HEK293 (cell line): ENCODE measurements at regions not wholly inside any gene's neighbourhood (a gene's known extent, or its start where the extent isn't known, plus 50 kb on each side); places are given as distances from the start of the nearest gene placed in this dataset.

Experiments used
- CTCF ChIA-PET: fragments of 350-600 bp; formaldehyde crosslinking; extraction: SDS; loops from one replicate; lab custom pipeline; 2021; ENCODE audit warnings: antibody characterized with exemption; lab: Yijun Ruan, JAX
- POLR2A ChIA-PET: fragments of 300-600 bp; formaldehyde crosslinking; extraction: SDS; loops from one replicate; lab custom pipeline; 2020; ENCODE audit warnings: antibody characterized with exemption, inconsistent platforms; lab: Yijun Ruan, JAX
- H3K27ac ChIP-seq: fragments of 200-500 bp; sonication (Bioruptor generic); 2 replicates; pipeline ENCODE4 v1.5.1; 2014; ENCODE audit warnings: low read depth, low read length, control low read depth, inconsistent platforms; ENCODE audit errors: extremely low read depth
- H3K36me3 ChIP-seq, 2 experiments: fragments of 200-500 bp in 1 of 2; sonication (Bioruptor generic) in 1 of 2; 1 replicate in 1 of 2; 2 replicates in 1 of 2; pipeline ENCODE4 v1.5.1; 2014 to 2017; ENCODE audit warnings: inconsistent platforms in 2 of 2, low read length in 2 of 2; ENCODE audit not compliant: control insufficient read depth in 2 of 2, insufficient read depth in 1 of 2
- H3K4me1 ChIP-seq: fragments of 200-500 bp; sonication (Bioruptor generic); 2 replicates; pipeline ENCODE4 v1.5.1; 2014; ENCODE audit warnings: mild to moderate bottlenecking, low read length, inconsistent platforms; ENCODE audit not compliant: control insufficient read depth, insufficient read depth
- H3K4me3 ChIP-seq: 2 replicates; pipeline ENCODE4 v1.5.1; 2011; ENCODE audit warnings: low read depth, mild to moderate bottlenecking, control low read depth, low read length, moderate library complexity
- H3K9me3 ChIP-seq: fragments of 200-500 bp; sonication (Bioruptor generic); 2 replicates; pipeline ENCODE4 v1.5.1; 2014; ENCODE audit warnings: low read depth, low read length, inconsistent platforms; ENCODE audit not compliant: control insufficient read depth, insufficient read depth
- GLIS2 ChIP-seq: fragments of 450-650 bp; formaldehyde crosslinking; IDR thresholded peaks from 2 replicates; pipeline ENCODE4 v1.5.1; 2016; ENCODE audit warnings: missing biosample characterization, missing genetic modification characterization
- HOXD13 ChIP-seq: sonication (generic); formaldehyde crosslinking; IDR thresholded peaks from 2 replicates; pipeline ENCODE4 v1.8.0; 2022; ENCODE audit warnings: missing genetic modification reagents, borderline replicate concordance
- KLF1 ChIP-seq: fragments of 450-650 bp; formaldehyde crosslinking; IDR thresholded peaks from 2 replicates; pipeline ENCODE4 v1.5.1; 2016; ENCODE audit warnings: missing biosample characterization, missing genetic modification characterization
- KLF8 ChIP-seq: fragments of 450-650 bp; formaldehyde crosslinking; IDR thresholded peaks from 2 replicates; pipeline ENCODE4 v1.5.1; 2016; ENCODE audit warnings: missing biosample characterization, missing genetic modification characterization
- SP3 ChIP-seq: fragments of 450-650 bp; formaldehyde crosslinking; IDR thresholded peaks from 2 replicates; pipeline ENCODE4 v1.5.1; 2016; ENCODE audit warnings: missing biosample characterization, missing genetic modification characterization
- TRIM28 ChIP-seq: IDR thresholded peaks from 2 replicates; pipeline ENCODE4 v1.6.1; 2011; ENCODE audit warnings: low read length, control low read depth, borderline replicate concordance
- ZBTB8A ChIP-seq: fragments of 450-650 bp; formaldehyde crosslinking; IDR thresholded peaks from 2 replicates; pipeline ENCODE4 v1.5.1; 2016; ENCODE audit warnings: missing biosample characterization, missing genetic modification characterization
- ZNF10 ChIP-seq: fragments of 450-650 bp; formaldehyde crosslinking; IDR thresholded peaks from 2 replicates; pipeline ENCODE4 v1.5.1; 2017; ENCODE audit warnings: missing biosample characterization, missing genetic modification characterization
- ZNF114 ChIP-seq: fragments of 450-650 bp; formaldehyde crosslinking; IDR thresholded peaks from 2 replicates; pipeline ENCODE4 v1.5.0; 2017; ENCODE audit warnings: missing biosample characterization, missing genetic modification characterization
- ZNF140 ChIP-seq: fragments of 450-650 bp; formaldehyde crosslinking; IDR thresholded peaks from 2 replicates; pipeline ENCODE4 v1.5.1; 2016; ENCODE audit warnings: missing biosample characterization, missing genetic modification characterization
- ZNF146 ChIP-seq: fragments of 450-650 bp; formaldehyde crosslinking; IDR thresholded peaks from 2 replicates; pipeline ENCODE4 v1.5.1; 2016; ENCODE audit warnings: missing biosample characterization, missing genetic modification characterization
- ZNF211 ChIP-seq: fragments of 450-650 bp; formaldehyde crosslinking; IDR thresholded peaks from 2 replicates; pipeline ENCODE4 v1.5.1; 2016; ENCODE audit warnings: low read depth, missing biosample characterization, missing genetic modification characterization
- ZNF302 ChIP-seq: fragments of 450-650 bp; formaldehyde crosslinking; IDR thresholded peaks from 2 replicates; pipeline ENCODE4 v1.5.1; 2016; ENCODE audit warnings: missing biosample characterization, missing genetic modification characterization, low read depth
- ZNF501 ChIP-seq: fragments of 450-650 bp; formaldehyde crosslinking; IDR thresholded peaks from 2 replicates; pipeline ENCODE4 v1.5.1; 2016; ENCODE audit warnings: missing biosample characterization, missing genetic modification characterization
- ZNF629 ChIP-seq: fragments of 450-650 bp; formaldehyde crosslinking; IDR thresholded peaks from 2 replicates; pipeline ENCODE4 v1.5.1; 2017; ENCODE audit warnings: missing biosample characterization, missing genetic modification characterization
- ZSCAN16 ChIP-seq: fragments of 450-650 bp; formaldehyde crosslinking; IDR thresholded peaks from 2 replicates; pipeline ENCODE4 v1.5.1; 2016; ENCODE audit warnings: missing biosample characterization, missing genetic modification characterization
- ZSCAN30 ChIP-seq: fragments of 450-650 bp; IDR thresholded peaks from 2 replicates; pipeline ENCODE4 v1.5.1; 2018; ENCODE audit warnings: missing biosample characterization, mild to moderate bottlenecking, missing genetic modification characterization, moderate library complexity
- ZXDB ChIP-seq: fragments of 450-650 bp; formaldehyde crosslinking; IDR thresholded peaks from 2 replicates; pipeline ENCODE4 v1.5.1; 2016; ENCODE audit warnings: missing biosample characterization, missing genetic modification characterization
- TF ChIP-seq, protein P1 (sequence below): fragments of 450-650 bp; formaldehyde crosslinking; IDR thresholded peaks from 2 replicates; pipeline ENCODE4 v1.5.1; 2016; ENCODE audit warnings: missing biosample characterization, missing genetic modification characterization
- TF ChIP-seq, protein P2 (sequence below): fragments of 450-650 bp; IDR thresholded peaks from 2 replicates; pipeline ENCODE4 v1.5.1; 2018; ENCODE audit warnings: missing biosample characterization, missing genetic modification characterization
- TF ChIP-seq, protein P3 (sequence below): fragments of 450-650 bp; formaldehyde crosslinking; IDR thresholded peaks from 2 replicates; pipeline ENCODE4 v1.5.1; 2016; ENCODE audit warnings: missing biosample characterization, missing genetic modification characterization

DNA sequence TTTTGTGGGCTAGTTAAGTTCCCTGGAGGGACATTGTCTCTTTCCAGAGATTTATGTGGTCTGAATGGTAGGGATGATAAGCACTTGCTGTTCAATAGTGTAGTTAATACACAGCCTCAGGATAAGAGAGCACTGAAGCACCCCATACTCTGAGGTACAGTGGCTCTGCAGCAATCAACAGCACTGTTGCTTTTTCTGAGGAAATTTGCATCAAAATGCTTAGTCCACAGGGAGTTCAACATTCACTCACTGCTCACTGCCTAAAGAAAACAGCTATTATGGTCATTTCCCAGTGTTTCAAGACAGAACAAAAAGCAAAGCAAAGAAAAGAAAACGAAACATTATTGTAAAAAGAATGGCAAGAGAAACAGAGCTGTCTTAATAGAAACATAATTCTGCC, 441.9 kb downstream of the PLOD2 start:
- no peak for TF ChIP-seq ZNF10 (tag by site-specific recombination)
- TF ChIP-seq ZNF629 (tag by site-specific recombination) = no peak
- no peak for TF ChIP-seq ZNF140 (tag by site-specific recombination)
- TF ChIP-seq, protein P1, sequence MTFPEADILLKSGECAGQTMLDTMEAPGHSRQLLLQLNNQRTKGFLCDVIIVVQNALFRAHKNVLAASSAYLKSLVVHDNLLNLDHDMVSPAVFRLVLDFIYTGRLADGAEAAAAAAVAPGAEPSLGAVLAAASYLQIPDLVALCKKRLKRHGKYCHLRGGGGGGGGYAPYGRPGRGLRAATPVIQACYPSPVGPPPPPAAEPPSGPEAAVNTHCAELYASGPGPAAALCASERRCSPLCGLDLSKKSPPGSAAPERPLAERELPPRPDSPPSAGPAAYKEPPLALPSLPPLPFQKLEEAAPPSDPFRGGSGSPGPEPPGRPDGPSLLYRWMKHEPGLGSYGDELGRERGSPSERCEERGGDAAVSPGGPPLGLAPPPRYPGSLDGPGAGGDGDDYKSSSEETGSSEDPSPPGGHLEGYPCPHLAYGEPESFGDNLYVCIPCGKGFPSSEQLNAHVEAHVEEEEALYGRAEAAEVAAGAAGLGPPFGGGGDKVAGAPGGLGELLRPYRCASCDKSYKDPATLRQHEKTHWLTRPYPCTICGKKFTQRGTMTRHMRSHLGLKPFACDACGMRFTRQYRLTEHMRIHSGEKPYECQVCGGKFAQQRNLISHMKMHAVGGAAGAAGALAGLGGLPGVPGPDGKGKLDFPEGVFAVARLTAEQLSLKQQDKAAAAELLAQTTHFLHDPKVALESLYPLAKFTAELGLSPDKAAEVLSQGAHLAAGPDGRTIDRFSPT = no peak
- no peak for TF ChIP-seq GLIS2 (tag by site-specific recombination)
- no peak for TF ChIP-seq ZXDB (tag by site-specific recombination)
- TF ChIP-seq ZNF146 = no peak
- no peak for TF ChIP-seq TRIM28
- TF ChIP-seq, protein P2, sequence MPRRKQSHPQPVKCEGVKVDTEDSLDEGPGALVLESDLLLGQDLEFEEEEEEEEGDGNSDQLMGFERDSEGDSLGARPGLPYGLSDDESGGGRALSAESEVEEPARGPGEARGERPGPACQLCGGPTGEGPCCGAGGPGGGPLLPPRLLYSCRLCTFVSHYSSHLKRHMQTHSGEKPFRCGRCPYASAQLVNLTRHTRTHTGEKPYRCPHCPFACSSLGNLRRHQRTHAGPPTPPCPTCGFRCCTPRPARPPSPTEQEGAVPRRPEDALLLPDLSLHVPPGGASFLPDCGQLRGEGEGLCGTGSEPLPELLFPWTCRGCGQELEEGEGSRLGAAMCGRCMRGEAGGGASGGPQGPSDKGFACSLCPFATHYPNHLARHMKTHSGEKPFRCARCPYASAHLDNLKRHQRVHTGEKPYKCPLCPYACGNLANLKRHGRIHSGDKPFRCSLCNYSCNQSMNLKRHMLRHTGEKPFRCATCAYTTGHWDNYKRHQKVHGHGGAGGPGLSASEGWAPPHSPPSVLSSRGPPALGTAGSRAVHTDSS (tag by site-specific recombination) = no peak
- TF ChIP-seq, protein P3, sequence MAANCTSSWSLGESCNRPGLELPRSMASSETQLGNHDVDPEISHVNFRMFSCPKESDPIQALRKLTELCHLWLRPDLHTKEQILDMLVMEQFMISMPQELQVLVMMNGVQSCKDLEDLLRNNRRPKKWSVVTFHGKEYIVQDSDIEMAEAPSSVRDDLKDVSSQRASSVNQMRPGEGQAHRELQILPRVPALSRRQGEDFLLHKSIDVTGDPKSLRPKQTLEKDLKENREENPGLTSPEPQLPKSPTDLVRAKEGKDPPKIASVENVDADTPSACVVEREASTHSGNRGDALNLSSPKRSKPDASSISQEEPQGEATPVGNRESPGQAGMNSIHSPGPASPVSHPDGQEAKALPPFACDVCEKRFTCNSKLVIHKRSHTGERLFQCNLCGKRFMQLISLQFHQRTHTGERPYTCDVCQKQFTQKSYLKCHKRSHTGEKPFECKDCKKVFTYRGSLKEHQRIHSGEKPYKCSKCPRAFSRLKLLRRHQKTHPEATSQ (tag by site-specific recombination) = no peak
- TF ChIP-seq ZSCAN30 = no peak
- TF ChIP-seq ZNF501 = no peak
- no peak for TF ChIP-seq KLF8 (tag by site-specific recombination)
- TF ChIP-seq ZNF211 (tag by site-specific recombination) = no peak
- no peak for TF ChIP-seq ZBTB8A
- TF ChIP-seq KLF1 (tag by site-specific recombination) = no peak
- TF ChIP-seq ZSCAN16 (tag by site-specific recombination) = no peak
- TF ChIP-seq ZNF302 (tag by site-specific recombination) = no peak
- no peak for TF ChIP-seq HOXD13 (CRISPR knock-in tag)
- TF ChIP-seq SP3 (tag by site-specific recombination) = no peak
- TF ChIP-seq, all 188 proteins: peak for 0
- Histone ChIP-seq H3K27ac (no peak overlapping the region), H3K4me1 (no peaks in the 10 kb centered on the region), H3K9me3 (no peaks in the 10 kb centered on the region), H3K4me3 (no peak overlapping the region), H3K36me3 (no peaks in the 10 kb centered on the region)
- POLR2A ChIA-PET = no interaction called here
- CTCF ChIA-PET = interaction anchor here (0.6 kb wide), 1 partner anchor 229 kb away, joined by 3 read pairs; no protein-coding TSS in a partner anchor

DNA sequence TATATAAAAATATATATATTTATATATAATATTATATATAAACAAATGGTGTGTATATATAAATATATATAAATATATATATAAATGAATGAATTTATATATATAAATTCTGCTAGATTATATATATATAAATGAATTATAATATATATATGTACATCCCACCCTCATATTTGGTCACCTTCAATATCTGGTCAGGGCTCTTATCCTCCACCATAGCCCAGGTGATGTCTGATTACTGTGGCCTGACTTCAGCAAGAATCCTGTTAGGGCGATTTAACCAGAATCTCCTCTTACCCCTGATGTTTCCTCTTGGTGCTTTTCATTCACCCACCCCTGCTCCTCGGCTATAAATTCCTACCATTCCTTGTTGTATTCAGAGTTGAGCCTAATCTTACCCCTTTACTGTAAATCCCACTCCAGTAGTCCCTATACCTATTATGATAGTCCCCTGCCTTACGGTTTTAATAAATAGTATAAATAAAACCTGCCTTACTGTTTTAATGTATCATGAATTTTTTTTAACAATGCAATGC, 439.6 kb downstream of the PLOD2 start:
- POLR2A ChIA-PET = no interaction called here
- Histone ChIP-seq H3K4me3 (no peak overlapping the region), H3K9me3 (no peaks in the 10 kb centered on the region), H3K4me1 (no peaks in the 10 kb centered on the region), H3K36me3 (no peaks in the 10 kb centered on the region), H3K27ac (no peak overlapping the region)
- CTCF ChIA-PET = no interaction called here
- TF ChIP-seq ZNF114 (tag by site-specific recombination) = no peak
